ENCODE measurements at regions not wholly inside any gene's neighbourhood (a gene's known extent, or its start where the extent isn't known, plus 50 kb on each side); places are given as distances from the start of the nearest gene placed in this dataset.

DNA sequence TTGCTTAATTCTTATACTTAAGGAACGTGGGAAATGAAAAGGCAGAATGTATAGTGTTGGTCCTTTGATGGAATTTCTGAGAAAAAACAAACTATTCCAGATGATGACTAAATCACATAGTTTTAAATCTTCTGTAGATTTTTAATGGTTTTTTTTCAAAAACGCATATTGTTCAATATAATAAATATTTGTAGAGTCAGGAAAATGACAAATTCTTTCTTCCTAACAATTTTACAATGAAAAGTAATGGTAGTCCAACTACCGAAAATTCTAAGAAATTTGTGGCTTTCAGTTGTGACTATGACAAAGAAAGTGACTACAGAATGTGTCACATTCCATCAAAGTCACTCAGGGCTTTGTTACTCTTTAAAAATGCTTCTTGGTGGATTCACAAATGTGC is 164.8 kb upstream of the PITX2 start:
- 74% methylated on average over 3 of the region's 3 CpGs; no CpG with 5 or more reads in 1 of the 2 experiments for WGBS, 2 experiments (ENCODE audit: extremely low coverage in 1 of 2, insufficient coverage in 1 of 2, insufficient read length in 1 of 2, insufficient replicate concordance in 2 of 2, low coverage in 1 of 2, low lambda C conversion rate in 2 of 2, missing lambda C conversion rate in 1 of 2)
- Histone ChIP-seq H2BK120ac (replicated peaks; ENCODE audit: low read depth, low read length) (no peak overlapping the region), H3K23ac (ENCODE audit: insufficient read length) (no peak overlapping the region), H3K79me1 (ENCODE audit: low read depth, low read length) (no peaks in the 10 kb centered on the region), H3K4me1 (replicated peaks in 1 of 4; ENCODE audit: control insufficient read depth in 3 of 4, insufficient read depth in 4 of 4, low read length in 3 of 4) (no peaks in the 10 kb centered on the region), H2BK5ac (ENCODE audit: low read depth, low read length) (no peak overlapping the region), H3K79me2 (ENCODE audit: control insufficient read depth in 1 of 2, insufficient read depth in 2 of 2, low read length in 2 of 2) (no peaks in the 10 kb centered on the region), H4K91ac (replicated peaks; ENCODE audit: insufficient read length, low read length) (no peak overlapping the region), H4K8ac (ENCODE audit: extremely low read depth, insufficient read depth, low read length) (no peak overlapping the region), H3K23me2 (ENCODE audit: low read depth, low read length) (no peaks in the 10 kb centered on the region; the same call in 1 of the 2 replicates), H3K4ac (replicated peaks; ENCODE audit: insufficient read length, low read depth, low read length) (no peak overlapping the region), H2BK12ac (ENCODE audit: low read depth, low read length) (no peak overlapping the region), H4K5ac (ENCODE audit: insufficient read length, low read depth, low read length) (no peak overlapping the region), H3K27ac (ENCODE audit: low read depth, low read length) (no peak overlapping the region), H2AK5ac (ENCODE audit: low read depth, low read length) (no peak overlapping the region), H3K36me3 (ENCODE audit: control insufficient read depth in 2 of 4, insufficient read depth in 4 of 4, low read length in 3 of 4) (no peaks in the 10 kb centered on the region), H2AFZ (ENCODE audit: low read length) (no peak overlapping the region), H3K9ac (replicated peaks in 1 of 4; ENCODE audit: extremely low read depth in 1 of 4, low read depth in 3 of 4, low read length in 3 of 4) (no peak overlapping the region), H2BK15ac (ENCODE audit: low read length) (no peak overlapping the region), H3K4me2 (ENCODE audit: insufficient read depth in 1 of 2, low read depth in 2 of 2, low read length in 2 of 2) (no peak overlapping the region), H3K56ac (replicated peaks; ENCODE audit: insufficient read length, low read depth, low read length) (no peak overlapping the region), H4K20me1 (replicated peaks in 1 of 2; ENCODE audit: control insufficient read depth in 1 of 2, insufficient read depth in 2 of 2, low read length in 2 of 2) (no peaks in the 10 kb centered on the region), H3K18ac (ENCODE audit: extremely low read depth, low read length) (no peak overlapping the region), H3K9me3 (ENCODE audit: insufficient read depth in 2 of 2, low read depth in 1 of 2, low read length in 1 of 2) (no peaks in the 10 kb centered on the region), H3K27me3 (replicated peaks in 1 of 4; ENCODE audit: control insufficient read depth in 3 of 4, extremely low read depth in 1 of 4, insufficient read depth in 3 of 4, low read length in 3 of 4) (no peaks in the 10 kb centered on the region), H2BK20ac (ENCODE audit: low read length) (no peak overlapping the region), H3K4me3 (ENCODE audit: extremely low read depth in 1 of 4, insufficient read depth in 2 of 4, low read depth in 3 of 4, low read length in 4 of 4) (no peak overlapping the region), H3K14ac (ENCODE audit: insufficient read length) (no peak overlapping the region)
- POLR2A ChIA-PET (ENCODE audit: partially characterized antibody) = no interaction called here
- FAIRE-seq (no peak), DNase-seq (ENCODE audit: low read depth in 1 of 2, low spot score in 2 of 2) (no peak)
- CTCF ChIA-PET (ENCODE audit: partially characterized antibody) = no interaction called here
- no peak for TF ChIP-seq CHD7 (IDR thresholded peaks at IDR 0.05; ENCODE audit: insufficient replicate concordance, low read length)
